DND-41 (cell line): ENCODE measurements at regions not wholly inside any gene's neighbourhood (a gene's known extent, or its start where the extent isn't known, plus 50 kb on each side); places are given as distances from the start of the nearest gene placed in this dataset.

Experiments
- ATAC-seq: fragments of 200-7000 bp; cut with Tn5 transposase; 3 replicates; pipeline ENCODE4 v1.9.1; 2021; ENCODE audit warnings: low read depth; ENCODE audit not compliant: insufficient read depth
- DNase-seq: peaks from one replicate; pipeline ENCODE4 v3.0.0-alpha.2; 2020
- H2AFZ ChIP-seq: 2 replicates; pipeline ENCODE4 v1.6.0; 2012; ENCODE audit warnings: low read depth, low read length
- H3K27ac ChIP-seq: 2 replicates; pipeline ENCODE4 v1.5.1; 2012; ENCODE audit warnings: low read length, inconsistent platforms
- H3K27me3 ChIP-seq: fragments of 200-600 bp; sonication (generic); 2 replicates; pipeline ENCODE4 v1.6.0; 2012; ENCODE audit warnings: low read length, mild to moderate bottlenecking, inconsistent platforms; ENCODE audit not compliant: insufficient read depth, poor library complexity
- H3K36me3 ChIP-seq: 2 replicates; pipeline ENCODE4 v1.5.1; 2012; ENCODE audit warnings: low read length, inconsistent platforms; ENCODE audit not compliant: insufficient read depth
- H3K4me1 ChIP-seq: 2 replicates; pipeline ENCODE4 v1.5.1; 2012; ENCODE audit warnings: mild to moderate bottlenecking, low read length; ENCODE audit not compliant: insufficient read depth
- H3K4me2 ChIP-seq: 2 replicates; pipeline ENCODE4 v1.6.0; 2012; ENCODE audit warnings: mild to moderate bottlenecking, moderate library complexity, low read length, inconsistent platforms; ENCODE audit not compliant: insufficient read depth
- H3K4me3 ChIP-seq, 2 experiments: fragments of 200-600 bp in 1 of 2; shearing (Covaris generic) in 1 of 2; 2 replicates each; pipeline ENCODE4 v1.5.1; 2012 to 2016; ENCODE audit warnings: inconsistent platforms in 2 of 2, low read length in 2 of 2, mild to moderate bottlenecking in 2 of 2, low read depth in 1 of 2, moderate library complexity in 1 of 2
- H3K79me2 ChIP-seq: 2 replicates; pipeline ENCODE4 v1.6.0; 2012; ENCODE audit warnings: low read length, inconsistent platforms; ENCODE audit not compliant: insufficient read depth
- H3K9ac ChIP-seq: 2 replicates; pipeline ENCODE4 v1.6.0; 2012; ENCODE audit warnings: low read depth, mild to moderate bottlenecking, inconsistent platforms, low read length, moderate library complexity
- H3K9me3 ChIP-seq: 2 replicates; pipeline ENCODE4 v1.5.1; 2012; ENCODE audit warnings: low read length, moderate library complexity, mild to moderate bottlenecking, inconsistent platforms; ENCODE audit not compliant: insufficient read depth, severe bottlenecking
- H4K20me1 ChIP-seq: 2 replicates; pipeline ENCODE4 v1.6.0; 2012; ENCODE audit warnings: low read length; ENCODE audit not compliant: insufficient read depth
- CTCF ChIP-seq: IDR thresholded peaks from 2 replicates; pipeline ENCODE4 v1.5.1; 2012; ENCODE audit warnings: borderline replicate concordance, low read length, moderate library complexity, mild to moderate bottlenecking; ENCODE audit not compliant: poor library complexity, severe bottlenecking; ENCODE audit errors: extremely low read depth
- EZH2 ChIP-seq: IDR thresholded peaks from 3 replicates; pipeline ENCODE4 v1.6.1; 2012; ENCODE audit warnings: borderline replicate concordance, low read depth, mild to moderate bottlenecking, moderate library complexity, low read length, inconsistent platforms; ENCODE audit not compliant: severe bottlenecking

GRCh38 chrX:38871129-38872029 lies 70.1 kb downstream of the MID1IP1 start:
- Histone ChIP-seq H3K4me2 (no peak overlapping the region), H3K27me3 (no peaks in the 10 kb centered on the region), H3K4me3 (no peak overlapping the region), H3K36me3 (no peaks in the 10 kb centered on the region), H3K9me3 (no peaks in the 10 kb centered on the region), H3K9ac (no peak overlapping the region), H4K20me1 (no peaks in the 10 kb centered on the region), H3K79me2 (no peaks in the 10 kb centered on the region), H3K27ac (no peak overlapping the region), H2AFZ (no peak overlapping the region), H3K4me1 (peaks cover 5% of the 10 kb centered on the region; the same call in 1 of the 2 replicates)
- DNase-seq (no peak), ATAC-seq (no peak)
- TF ChIP-seq CTCF (no peak), EZH2 (no peak)

- no peaks in the 10 kb centered on the region for H4K20me1 ChIP-seq
- H3K27me3 ChIP-seq = no peaks in the 10 kb centered on the region
- no peaks in the 10 kb centered on the region for H3K9me3 ChIP-seq
- peaks cover 44% of the 10 kb centered on the region for H3K4me1 ChIP-seq
- no peak overlapping the region for H3K4me2 ChIP-seq
- no peaks in the 10 kb centered on the region for H3K79me2 ChIP-seq
- H3K4me3 ChIP-seq = no peak overlapping the region
- no peak for DNase-seq
- TF ChIP-seq EZH2 (no peak), CTCF (no peak)
- no peaks in the 10 kb centered on the region for H3K36me3 ChIP-seq
- H3K27ac ChIP-seq = peak overlapping the region; percentile 96
- ATAC-seq = no peak
- H2AFZ ChIP-seq = no peak overlapping the region
- no peak overlapping the region for H3K9ac ChIP-seq
Measured at GRCh38 chrX:38877366-38877765, 76.1 kb downstream of the MID1IP1 start.

GRCh38 chrX:38878641-38879340 lies 77.5 kb downstream of the MID1IP1 start:
- Histone ChIP-seq H4K20me1 (no peaks in the 10 kb centered on the region), H3K4me3 (peak overlapping the region in 1 of 2 experiments; percentile 41; a peak in 2 of 4 replicates), H3K9me3 (no peaks in the 10 kb centered on the region), H3K27me3 (no peaks in the 10 kb centered on the region), H3K4me2 (peak overlapping the region; percentile 62), H3K36me3 (no peaks in the 10 kb centered on the region), H2AFZ (peak overlapping the region; percentile 40; the same call in 1 of the 2 replicates), H3K79me2 (no peaks in the 10 kb centered on the region), H3K27ac (peak overlapping the region; percentile 96), H3K4me1 (peaks cover 56% of the 10 kb centered on the region), H3K9ac (peak overlapping the region; percentile 62)
- no peak for TF ChIP-seq CTCF
- TF ChIP-seq EZH2 = no peak
- ATAC-seq (peak; percentile 41), DNase-seq (peak; percentile 49)
